Gastrocnemius medialis (tissue), 4 donors: ENCODE measurements at regions not wholly inside any gene's neighbourhood (a gene's known extent, or its start where the extent isn't known, plus 50 kb on each side); places are given as distances from the start of the nearest gene placed in this dataset.

ENCODE experiments used
- CTCF ChIP-seq, 5 experiments: fragments of 450-650 bp in 3 of 5; fragments of 200-600 bp in 2 of 5; sonication (generic) in 2 of 5; IDR thresholded peaks in 4 of 5; conservative IDR thresholded peaks in 1 of 5; 1 replicate in 4 of 5; 2 replicates in 1 of 5; pipeline ENCODE4 v1.5.1; 2016 to 2019; ENCODE audit warnings: antibody characterized with exemption in 5 of 5, mild to moderate bottlenecking in 3 of 5, moderate library complexity in 3 of 5
- POLR2A ChIP-seq, 2 donors: fragments of 450-650 bp; IDR thresholded peaks; one replicate each; pipeline ENCODE4 v1.6.1; 2017; ENCODE audit warnings: antibody characterized with exemption in 2 of 2, mild to moderate bottlenecking in 2 of 2, moderate library complexity in 2 of 2

- TF ChIP-seq CTCF (IDR thresholded peaks at IDR 0.05 in 4 of 5, conservative IDR thresholded peaks at IDR 0.05 in 1 of 5) = no peak
- no peak for TF ChIP-seq POLR2A (IDR thresholded peaks at IDR 0.05)
Measured at GRCh38 chr2:186325827-186326535, 160.1 kb upstream of the ZC3H15 start.
